HT-29 (cell line): ENCODE measurements at regions not wholly inside any gene's neighbourhood (a gene's known extent, or its start where the extent isn't known, plus 50 kb on each side); places are given as distances from the start of the nearest gene placed in this dataset.
A peak's percentile ranks its signal among the peaks of the same experiment; 100 is the strongest.

Experiments
- DNase-seq: peaks from one replicate; pipeline ENCODE4 v3.0.0-alpha.2; 2015; ENCODE audit warnings: low spot score

GRCh38 chr17:33514369-33514768 lies 221.3 kb upstream of the ASIC2 start:
- no peak for DNase-seq

DNA sequence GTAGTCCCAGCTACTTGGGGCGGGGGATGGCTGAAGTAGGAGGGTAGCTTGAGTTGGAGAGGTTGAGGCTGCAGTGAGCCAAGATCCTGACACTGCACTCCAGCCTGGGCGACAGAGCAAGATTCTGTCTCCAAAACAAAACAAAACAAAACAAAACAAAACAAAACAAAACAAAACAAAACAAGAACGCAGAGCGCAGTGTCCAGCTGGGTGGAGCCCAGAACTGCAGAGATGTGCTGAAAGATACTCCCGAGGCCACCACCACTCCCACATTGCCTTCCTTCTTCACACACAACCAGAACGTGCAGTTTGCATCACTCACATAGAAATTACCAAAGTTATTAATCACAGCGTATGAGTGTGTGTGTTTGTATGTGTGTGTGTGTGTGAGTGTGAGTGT lies 222.9 kb upstream of the ASIC2 start:
- DNase-seq: no peak

DNA sequence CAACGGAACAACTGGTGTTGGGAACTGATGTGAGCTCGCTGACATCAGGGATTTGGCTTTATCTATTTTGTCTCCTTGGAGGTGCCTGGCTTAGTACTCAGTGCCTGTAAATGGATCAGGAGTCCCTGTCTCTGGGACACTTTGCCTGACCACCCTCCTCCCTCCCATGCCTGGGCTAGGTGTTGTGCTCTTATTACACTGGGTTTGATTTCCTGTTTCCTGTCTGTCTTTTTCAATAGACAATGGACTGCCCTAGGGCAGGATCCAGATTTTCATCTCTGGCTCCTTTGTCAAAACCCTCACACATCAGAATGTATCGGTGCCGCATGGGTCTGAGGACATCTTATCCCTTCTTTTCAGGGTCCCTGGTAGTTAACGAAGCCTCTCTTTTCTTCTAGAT lies 223.6 kb upstream of the ASIC2 start:
- DNase-seq: no peak

DNA sequence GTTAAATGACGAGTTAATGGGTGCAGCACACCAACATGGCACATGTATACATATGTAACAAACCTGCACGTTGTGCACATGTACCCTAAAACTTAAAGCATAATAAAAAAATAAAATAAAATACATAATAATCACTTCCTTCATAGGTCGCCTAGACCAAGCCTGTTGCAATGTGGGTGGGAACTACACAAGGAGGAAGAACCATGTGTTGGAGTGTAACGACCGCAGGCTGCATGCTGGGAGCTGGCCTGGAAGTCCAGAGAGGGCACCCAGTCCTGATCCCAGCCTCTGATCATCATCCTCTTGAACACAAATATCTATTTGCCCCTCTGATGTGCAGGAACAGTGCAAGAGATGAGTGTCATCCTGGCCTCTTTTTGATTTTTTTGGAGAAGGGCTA lies 224.7 kb upstream of the ASIC2 start:
- DNase-seq: no peak

DNA sequence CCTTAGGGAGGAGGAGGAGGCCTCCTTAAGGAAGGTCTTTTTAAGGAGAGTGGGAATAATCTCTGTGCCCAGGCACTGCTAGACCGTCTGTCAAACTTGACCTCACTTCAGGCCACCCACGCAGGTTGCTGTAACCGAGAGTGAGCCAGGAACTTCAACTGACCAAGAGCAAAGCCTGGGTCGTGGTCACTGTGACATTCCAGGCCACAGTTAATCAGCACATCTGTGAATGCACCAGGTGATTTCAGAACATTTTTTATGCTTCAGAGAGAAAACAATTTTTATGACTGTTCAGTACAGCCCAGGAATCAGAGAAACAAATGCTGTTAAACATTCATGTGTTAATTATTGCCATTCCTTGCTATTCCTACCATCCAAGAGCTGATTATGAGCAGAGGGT lies 226.6 kb upstream of the ASIC2 start:
- DNase-seq: no peak

- DNase-seq: peak; percentile 49
Observed at GRCh38 chr17:33520426-33521330, 227.6 kb upstream of the ASIC2 start.

DNA sequence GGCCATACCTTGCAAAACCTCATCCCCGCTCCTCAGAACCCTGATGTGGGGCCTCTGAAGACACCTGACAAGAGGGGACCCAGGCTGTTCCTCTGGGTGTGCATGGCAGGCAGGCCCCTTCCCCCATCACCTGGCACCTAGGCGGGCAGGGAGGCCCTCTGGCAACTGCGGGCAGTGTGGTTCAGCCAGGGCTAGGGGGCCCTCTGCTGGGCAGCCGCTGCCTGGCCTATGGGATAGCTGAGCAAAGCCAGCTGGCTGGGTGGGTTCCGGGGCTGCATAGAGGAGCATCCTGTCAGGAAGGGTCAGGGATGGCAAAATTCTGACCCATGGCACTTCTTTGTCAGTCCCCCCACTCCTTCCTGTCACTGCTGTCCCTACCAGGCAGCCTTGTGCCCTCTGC lies 228.7 kb upstream of the ASIC2 start:
- DNase-seq: peak; percentile 27

DNA sequence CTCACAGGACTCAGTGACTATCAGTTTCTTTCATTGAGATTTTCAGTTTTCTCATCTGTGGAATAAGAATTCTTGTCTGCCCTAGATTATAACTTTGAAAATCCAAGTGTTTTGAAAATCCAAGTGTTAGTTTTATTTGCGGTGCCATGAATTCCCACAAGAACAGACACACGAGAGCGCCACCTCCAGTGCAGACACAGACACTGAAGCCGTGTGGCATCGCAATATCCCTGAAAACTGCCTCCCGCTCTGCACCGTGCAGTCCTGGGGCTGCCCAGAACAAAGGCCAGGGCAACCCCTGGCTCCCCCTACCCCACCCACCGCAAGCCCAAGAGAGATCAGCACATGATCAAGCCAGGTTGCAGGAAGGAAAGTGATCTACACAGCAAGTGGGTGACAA lies 229.5 kb upstream of the ASIC2 start:
- no peak for DNase-seq

- DNase-seq: no peak
Observed at GRCh38 chr17:33523577-33523981, 230.5 kb upstream of the ASIC2 start.

DNA sequence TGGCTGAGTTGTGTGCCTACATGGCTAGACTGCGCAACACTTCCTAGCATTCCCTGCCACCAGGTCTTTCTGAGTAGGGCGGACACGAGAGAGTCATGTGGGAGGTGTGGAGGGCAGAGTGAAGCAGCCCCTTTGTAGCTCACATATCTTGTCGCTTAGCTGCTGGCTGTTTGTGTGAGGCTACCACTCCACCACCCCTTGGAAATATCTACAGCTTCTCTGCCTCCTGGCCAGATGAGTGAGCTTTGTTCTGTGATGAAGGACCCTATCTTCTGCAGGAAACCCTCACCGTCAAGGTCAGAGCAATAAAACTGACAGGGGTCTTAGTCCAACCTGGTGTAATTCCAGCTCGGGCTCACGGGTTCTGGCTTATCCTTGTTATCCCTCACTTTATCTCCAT lies 232.1 kb upstream of the ASIC2 start:
- DNase-seq: no peak

GRCh38 chr17:33526717-33527116 lies 233.6 kb upstream of the ASIC2 start:
- DNase-seq: no peak

DNA sequence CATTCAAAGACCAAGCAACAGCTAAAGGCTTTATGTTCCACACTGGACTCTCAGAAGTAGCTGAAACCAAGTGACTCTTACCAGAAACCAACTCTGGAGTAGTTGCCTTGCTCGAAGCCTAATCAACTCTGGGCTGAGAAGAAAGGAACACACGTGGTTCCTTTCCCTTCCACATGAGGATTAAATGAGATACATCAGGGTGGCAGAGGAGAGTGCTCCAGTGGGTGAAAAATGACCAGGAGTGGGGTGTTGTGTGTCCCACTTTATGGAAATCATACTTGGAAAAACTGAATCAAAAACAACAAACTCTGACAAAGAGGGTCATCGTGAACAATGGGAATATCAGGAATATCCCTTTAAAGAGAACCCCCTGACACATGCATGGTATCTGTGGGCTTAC lies 234.2 kb upstream of the ASIC2 start:
- no peak for DNase-seq

- DNase-seq: no peak
Observed at GRCh38 chr17:33528846-33529245, 235.8 kb upstream of the ASIC2 start.

- no peak for DNase-seq
Observed at GRCh38 chr17:33529816-33530215, 236.7 kb upstream of the ASIC2 start.

- no peak for DNase-seq
Observed at GRCh38 chr17:33531311-33531710, 238.2 kb upstream of the ASIC2 start.

DNA sequence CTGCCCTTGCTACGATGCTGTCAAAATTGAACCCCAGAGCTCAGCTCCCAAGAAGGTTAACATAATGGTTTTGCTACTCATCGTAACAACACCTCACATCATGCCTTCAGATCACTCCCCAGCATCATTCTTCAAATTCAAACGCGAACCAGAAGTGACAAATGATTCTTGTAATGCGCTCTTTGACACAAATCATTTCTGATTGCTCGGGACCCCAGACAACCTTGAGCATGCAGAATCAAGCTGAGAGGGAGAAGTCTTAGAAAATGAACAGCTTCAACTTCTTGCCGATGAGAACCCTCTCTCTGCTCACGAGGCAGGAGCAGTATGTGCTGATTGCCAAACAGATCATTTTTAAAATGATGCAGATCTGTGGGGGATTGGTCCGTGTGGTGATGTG lies 241.0 kb upstream of the ASIC2 start:
- no peak for DNase-seq

GRCh38 chr17:33545124-33545523 lies 252.0 kb upstream of the ASIC2 start:
- DNase-seq: no peak

GRCh38 chr17:33550261-33550660 lies 257.2 kb upstream of the ASIC2 start:
- DNase-seq: no peak

DNA sequence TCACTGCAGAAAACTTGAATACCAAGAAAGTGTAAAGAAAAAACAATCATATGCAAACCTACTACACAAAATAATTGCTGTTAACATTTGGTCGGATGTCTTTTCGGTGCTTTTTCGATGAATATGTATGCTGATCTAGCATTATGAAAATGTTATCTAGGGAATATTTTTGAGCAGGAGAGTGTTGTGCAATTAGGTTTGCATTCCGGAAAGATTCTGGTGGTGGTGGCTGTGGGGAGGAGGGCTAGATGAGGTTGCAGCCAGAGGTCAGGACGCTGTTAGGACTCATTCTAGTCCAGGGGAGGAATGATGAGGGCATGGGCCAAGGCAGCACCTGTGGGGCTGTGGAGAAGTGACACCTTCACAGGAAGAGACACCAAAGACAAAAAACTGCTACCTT lies 258.0 kb upstream of the ASIC2 start:
- DNase-seq: no peak

- DNase-seq: no peak
Observed at GRCh38 chr17:33551911-33552310, 258.8 kb upstream of the ASIC2 start.

- DNase-seq: no peak
Observed at GRCh38 chr17:33560165-33560564, 267.1 kb upstream of the ASIC2 start.

DNA sequence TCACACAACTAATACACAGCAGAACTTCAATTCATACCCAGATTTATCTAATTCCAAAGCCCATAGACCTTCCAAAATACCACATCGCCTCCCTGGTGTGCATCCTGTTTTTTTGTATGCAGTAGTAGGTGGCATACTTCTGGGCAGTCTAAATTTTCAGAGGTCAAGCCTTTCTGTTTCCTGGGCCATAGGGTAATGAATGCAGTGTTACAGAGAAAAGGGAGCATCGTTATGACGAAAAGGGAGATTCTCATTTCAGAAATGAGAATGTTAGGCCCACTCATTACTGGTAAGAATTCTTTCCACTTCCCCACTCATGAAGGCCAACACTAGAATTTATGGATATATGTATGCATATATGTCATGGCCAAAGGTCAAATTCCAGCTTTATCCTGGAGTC lies 267.8 kb upstream of the ASIC2 start:
- no peak for DNase-seq

DNA sequence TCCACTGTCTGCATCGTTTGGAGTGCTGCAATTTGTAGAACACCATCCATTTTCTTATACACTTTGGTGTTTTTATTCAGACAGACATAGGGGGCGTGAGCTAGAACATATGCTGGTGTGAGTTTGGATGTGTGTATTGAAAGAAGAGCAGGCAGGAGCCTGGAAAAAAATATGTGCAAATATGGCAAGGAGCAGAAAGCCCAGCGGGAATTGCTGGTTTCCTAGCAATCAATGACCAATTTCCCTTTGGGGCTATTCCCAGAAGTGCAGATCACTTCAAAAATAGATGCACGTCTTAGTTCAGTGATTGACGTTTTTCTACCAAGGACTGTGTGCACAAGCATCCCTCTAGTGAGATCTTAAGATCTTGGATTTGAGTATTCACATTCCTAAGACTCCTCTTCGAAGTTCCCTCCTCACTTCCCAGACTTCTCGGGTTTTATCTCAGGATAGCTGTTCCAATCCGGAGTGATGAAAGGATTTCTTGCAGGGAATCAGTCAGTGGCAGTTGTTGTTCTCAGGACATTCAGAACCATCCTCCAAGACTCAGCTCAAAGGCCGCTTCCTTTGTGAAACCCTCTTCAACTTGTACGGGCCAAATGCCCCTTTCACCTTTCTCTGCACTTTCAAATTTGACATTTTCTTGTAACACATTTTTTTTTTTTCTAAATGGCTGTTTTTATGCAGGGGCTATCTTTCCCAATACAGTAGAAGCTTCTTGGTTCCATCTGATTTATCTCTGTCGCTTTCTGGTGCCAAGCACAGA lies 268.7 kb upstream of the ASIC2 start:
- DNase-seq: no peak
